ENCODE measurements at regions not wholly inside any gene's neighbourhood (a gene's known extent, or its start where the extent isn't known, plus 50 kb on each side); places are given as distances from the start of the nearest gene placed in this dataset.

- TF ChIP-seq, protein P1, sequence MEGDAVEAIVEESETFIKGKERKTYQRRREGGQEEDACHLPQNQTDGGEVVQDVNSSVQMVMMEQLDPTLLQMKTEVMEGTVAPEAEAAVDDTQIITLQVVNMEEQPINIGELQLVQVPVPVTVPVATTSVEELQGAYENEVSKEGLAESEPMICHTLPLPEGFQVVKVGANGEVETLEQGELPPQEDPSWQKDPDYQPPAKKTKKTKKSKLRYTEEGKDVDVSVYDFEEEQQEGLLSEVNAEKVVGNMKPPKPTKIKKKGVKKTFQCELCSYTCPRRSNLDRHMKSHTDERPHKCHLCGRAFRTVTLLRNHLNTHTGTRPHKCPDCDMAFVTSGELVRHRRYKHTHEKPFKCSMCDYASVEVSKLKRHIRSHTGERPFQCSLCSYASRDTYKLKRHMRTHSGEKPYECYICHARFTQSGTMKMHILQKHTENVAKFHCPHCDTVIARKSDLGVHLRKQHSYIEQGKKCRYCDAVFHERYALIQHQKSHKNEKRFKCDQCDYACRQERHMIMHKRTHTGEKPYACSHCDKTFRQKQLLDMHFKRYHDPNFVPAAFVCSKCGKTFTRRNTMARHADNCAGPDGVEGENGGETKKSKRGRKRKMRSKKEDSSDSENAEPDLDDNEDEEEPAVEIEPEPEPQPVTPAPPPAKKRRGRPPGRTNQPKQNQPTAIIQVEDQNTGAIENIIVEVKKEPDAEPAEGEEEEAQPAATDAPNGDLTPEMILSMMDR (conservative IDR thresholded peaks at IDR 0.05): no peak
- H3K27ac ChIP-seq: no peak overlapping the region
Measured at GRCh38 chr12:115698257-115698656, 579.2 kb downstream of the MED13L start.

GRCh38 chr12:115697340-115697739 is 580.2 kb downstream of the MED13L start:
- H3K27ac ChIP-seq: no peak overlapping the region
- TF ChIP-seq ZFX (IDR thresholded peaks at IDR 0.05): no peak
- TF ChIP-seq, protein P1 (conservative IDR thresholded peaks at IDR 0.05): no peak

DNA sequence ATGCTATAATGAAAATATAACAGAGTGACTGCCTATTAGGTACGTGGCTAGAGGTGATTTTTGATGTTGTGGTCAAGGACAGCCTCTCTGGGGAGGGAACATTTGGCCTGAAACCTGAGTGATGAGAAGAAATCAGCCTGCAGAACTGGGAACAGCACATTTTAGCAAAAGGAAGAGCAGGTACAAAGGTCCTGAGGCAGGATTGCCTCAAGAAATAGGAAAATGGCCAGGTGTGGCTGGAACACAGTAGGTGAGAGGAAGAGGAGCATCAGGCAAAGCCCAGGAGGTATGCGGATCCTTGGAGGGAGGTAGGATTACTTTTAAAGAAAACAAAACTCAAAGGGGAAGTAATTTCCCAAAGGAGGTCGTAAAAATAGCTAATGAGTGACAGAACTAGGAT is 582.9 kb downstream of the MED13L start:
- no peak for TF ChIP-seq ZFX (IDR thresholded peaks at IDR 0.05)
- TF ChIP-seq, protein P1 (conservative IDR thresholded peaks at IDR 0.05): no peak
- no peak overlapping the region for H3K27ac ChIP-seq

GRCh38 chr12:115693970-115694369 is 583.5 kb downstream of the MED13L start:
- no peak for TF ChIP-seq ZFX (IDR thresholded peaks at IDR 0.05)
- TF ChIP-seq, protein P1 (conservative IDR thresholded peaks at IDR 0.05): no peak
- no peak overlapping the region for H3K27ac ChIP-seq

- H3K27ac ChIP-seq: no peak overlapping the region
- TF ChIP-seq, protein P1 (conservative IDR thresholded peaks at IDR 0.05): no peak
- TF ChIP-seq ZFX (IDR thresholded peaks at IDR 0.05): no peak
Measured at GRCh38 chr12:115691123-115691522, 586.4 kb downstream of the MED13L start.

DNA sequence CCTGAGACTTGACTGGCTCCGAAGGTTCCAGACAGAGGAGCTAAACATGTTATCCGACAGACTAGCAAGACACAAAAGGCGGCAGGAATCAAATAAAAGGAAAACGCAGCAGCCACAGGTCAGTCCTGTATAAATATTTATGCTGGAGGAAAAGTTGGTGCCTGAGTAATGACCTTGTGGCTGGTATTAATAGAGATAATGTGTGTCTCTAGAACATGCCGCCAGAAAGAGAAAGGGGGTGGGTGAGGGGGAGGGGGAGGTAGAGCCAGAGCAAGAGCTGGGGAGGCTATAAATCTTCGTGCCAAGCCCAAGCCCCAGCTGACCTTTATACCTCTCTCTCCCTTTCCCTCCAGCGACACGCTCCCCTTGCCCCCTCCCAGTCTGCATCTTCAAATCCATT is 590.4 kb downstream of the MED13L start:
- TF ChIP-seq, protein P1 (conservative IDR thresholded peaks at IDR 0.05): no peak
- no peak for TF ChIP-seq ZFX (IDR thresholded peaks at IDR 0.05)

DNA sequence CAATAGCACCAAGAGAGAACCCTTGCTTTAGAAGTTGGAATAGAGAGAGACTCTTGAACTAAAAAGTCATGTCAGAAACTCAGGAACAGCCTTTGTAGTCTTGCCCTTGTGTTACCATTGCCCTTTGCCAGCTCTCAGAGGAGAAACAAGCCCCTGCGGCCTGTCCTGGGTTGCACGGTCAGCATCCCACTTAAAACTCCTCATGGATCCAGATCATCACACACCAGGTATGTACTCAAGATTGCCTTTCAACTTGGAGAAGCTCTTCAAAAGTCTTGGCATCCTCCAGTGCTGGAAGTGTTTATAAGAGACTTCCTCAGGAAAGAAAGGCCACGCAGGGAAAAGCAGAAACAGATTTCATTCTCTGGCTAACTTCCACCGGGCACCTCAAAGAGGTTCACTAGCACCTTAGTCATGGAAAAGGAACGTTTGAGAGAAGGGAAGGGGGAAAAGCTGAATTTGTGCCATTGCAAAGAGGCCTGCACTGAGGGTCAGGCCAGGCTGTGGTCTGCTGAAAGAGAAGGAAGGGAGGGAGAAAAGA is 594.2 kb downstream of the MED13L start:
- TF ChIP-seq ZFX (IDR thresholded peaks at IDR 0.05): no peak
- H3K27ac ChIP-seq: no peak overlapping the region

More for the DNA sequence above, 590.4 kb downstream of the MED13L start:
- no peak overlapping the region for H3K27ac ChIP-seq

- no peak overlapping the region for H3K27ac ChIP-seq
- TF ChIP-seq, protein P1 (conservative IDR thresholded peaks at IDR 0.05): no peak
- no peak for TF ChIP-seq ZFX (IDR thresholded peaks at IDR 0.05)
Measured at GRCh38 chr12:115680967-115681366, 596.5 kb downstream of the MED13L start.

Measured in C4-2B (cell line).